HL-60 (cell line): ENCODE measurements at regions not wholly inside any gene's neighbourhood (a gene's known extent, or its start where the extent isn't known, plus 50 kb on each side); places are given as distances from the start of the nearest gene placed in this dataset.

Source experiments
- DNase-seq, 2 experiments: peaks; one replicate each; pipeline ENCODE4 v3.0.0-alpha.2; 2010 to 2020; ENCODE audit warnings: low read depth in 1 of 2, low spot score in 1 of 2
- H3K27ac ChIP-seq: fragments of 250-450 bp; sonication (Bioruptor Pico); replicated peaks from 2 replicates; pipeline ENCODE4 v1.5.1; 2020; ENCODE audit warnings: mild to moderate bottlenecking, moderate library complexity
- H3K27me3 ChIP-seq: fragments of 250-450 bp; sonication (Bioruptor Pico); 2 replicates; pipeline ENCODE4 v1.5.1; 2021; ENCODE audit warnings: mild to moderate bottlenecking, moderate library complexity; ENCODE audit not compliant: insufficient read depth, poor library complexity, severe bottlenecking
- H3K4me3 ChIP-seq: replicated peaks from 2 replicates; pipeline ENCODE4 v1.5.1; 2011; ENCODE audit warnings: mild to moderate bottlenecking, control low read depth, low read length; ENCODE audit not compliant: insufficient read depth
- GABPA ChIP-seq: IDR thresholded peaks from 2 replicates; pipeline ENCODE4 v1.6.1; 2012; ENCODE audit warnings: low read depth
- POLR2AphosphoS5 ChIP-seq: IDR thresholded peaks from 2 replicates; pipeline ENCODE4 v1.6.1; 2012; ENCODE audit warnings: low read depth
- SPI1 ChIP-seq: IDR thresholded peaks from 2 replicates; pipeline ENCODE4 v1.6.1; 2012; ENCODE audit warnings: low read depth, mild to moderate bottlenecking, borderline replicate concordance
- TF ChIP-seq, protein P1 (sequence below): IDR thresholded peaks from 2 replicates; pipeline ENCODE4 v1.6.1; 2012; ENCODE audit warnings: low read depth; ENCODE audit not compliant: insufficient replicate concordance
- TF ChIP-seq, protein P2 (sequence below): IDR thresholded peaks from one replicate; pipeline ENCODE4 v1.5.1; 2011; ENCODE audit warnings: low read length, control low read depth, inconsistent platforms; ENCODE audit not compliant: insufficient read depth

DNA sequence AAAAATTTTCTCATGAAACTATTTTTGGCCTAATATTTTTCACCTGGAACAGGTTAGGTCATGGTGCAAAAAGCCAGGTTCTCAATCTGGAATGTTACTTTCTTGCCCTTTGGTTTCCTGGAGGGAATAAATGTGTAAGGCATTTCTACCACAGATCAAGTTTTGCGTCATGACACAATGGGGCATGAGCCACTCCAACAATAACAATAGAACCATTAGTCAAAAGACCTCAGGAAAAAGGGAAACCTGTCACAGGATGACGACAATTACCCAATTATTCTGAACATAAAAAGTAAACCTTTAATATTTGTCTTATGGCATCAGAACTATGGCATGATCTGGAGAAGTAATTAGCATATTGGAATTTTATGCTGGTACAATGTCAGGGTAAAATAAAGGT is 88.2 kb upstream of the HNRNPA3 start:
- no peaks in the 10 kb centered on the region for H3K27me3 ChIP-seq
- TF ChIP-seq POLR2AphosphoS5: no peak
- TF ChIP-seq, protein P1, sequence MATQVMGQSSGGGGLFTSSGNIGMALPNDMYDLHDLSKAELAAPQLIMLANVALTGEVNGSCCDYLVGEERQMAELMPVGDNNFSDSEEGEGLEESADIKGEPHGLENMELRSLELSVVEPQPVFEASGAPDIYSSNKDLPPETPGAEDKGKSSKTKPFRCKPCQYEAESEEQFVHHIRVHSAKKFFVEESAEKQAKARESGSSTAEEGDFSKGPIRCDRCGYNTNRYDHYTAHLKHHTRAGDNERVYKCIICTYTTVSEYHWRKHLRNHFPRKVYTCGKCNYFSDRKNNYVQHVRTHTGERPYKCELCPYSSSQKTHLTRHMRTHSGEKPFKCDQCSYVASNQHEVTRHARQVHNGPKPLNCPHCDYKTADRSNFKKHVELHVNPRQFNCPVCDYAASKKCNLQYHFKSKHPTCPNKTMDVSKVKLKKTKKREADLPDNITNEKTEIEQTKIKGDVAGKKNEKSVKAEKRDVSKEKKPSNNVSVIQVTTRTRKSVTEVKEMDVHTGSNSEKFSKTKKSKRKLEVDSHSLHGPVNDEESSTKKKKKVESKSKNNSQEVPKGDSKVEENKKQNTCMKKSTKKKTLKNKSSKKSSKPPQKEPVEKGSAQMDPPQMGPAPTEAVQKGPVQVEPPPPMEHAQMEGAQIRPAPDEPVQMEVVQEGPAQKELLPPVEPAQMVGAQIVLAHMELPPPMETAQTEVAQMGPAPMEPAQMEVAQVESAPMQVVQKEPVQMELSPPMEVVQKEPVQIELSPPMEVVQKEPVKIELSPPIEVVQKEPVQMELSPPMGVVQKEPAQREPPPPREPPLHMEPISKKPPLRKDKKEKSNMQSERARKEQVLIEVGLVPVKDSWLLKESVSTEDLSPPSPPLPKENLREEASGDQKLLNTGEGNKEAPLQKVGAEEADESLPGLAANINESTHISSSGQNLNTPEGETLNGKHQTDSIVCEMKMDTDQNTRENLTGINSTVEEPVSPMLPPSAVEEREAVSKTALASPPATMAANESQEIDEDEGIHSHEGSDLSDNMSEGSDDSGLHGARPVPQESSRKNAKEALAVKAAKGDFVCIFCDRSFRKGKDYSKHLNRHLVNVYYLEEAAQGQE: no peak
- TF ChIP-seq SPI1: no peak
- TF ChIP-seq GABPA: no peak
- TF ChIP-seq, protein P2, sequence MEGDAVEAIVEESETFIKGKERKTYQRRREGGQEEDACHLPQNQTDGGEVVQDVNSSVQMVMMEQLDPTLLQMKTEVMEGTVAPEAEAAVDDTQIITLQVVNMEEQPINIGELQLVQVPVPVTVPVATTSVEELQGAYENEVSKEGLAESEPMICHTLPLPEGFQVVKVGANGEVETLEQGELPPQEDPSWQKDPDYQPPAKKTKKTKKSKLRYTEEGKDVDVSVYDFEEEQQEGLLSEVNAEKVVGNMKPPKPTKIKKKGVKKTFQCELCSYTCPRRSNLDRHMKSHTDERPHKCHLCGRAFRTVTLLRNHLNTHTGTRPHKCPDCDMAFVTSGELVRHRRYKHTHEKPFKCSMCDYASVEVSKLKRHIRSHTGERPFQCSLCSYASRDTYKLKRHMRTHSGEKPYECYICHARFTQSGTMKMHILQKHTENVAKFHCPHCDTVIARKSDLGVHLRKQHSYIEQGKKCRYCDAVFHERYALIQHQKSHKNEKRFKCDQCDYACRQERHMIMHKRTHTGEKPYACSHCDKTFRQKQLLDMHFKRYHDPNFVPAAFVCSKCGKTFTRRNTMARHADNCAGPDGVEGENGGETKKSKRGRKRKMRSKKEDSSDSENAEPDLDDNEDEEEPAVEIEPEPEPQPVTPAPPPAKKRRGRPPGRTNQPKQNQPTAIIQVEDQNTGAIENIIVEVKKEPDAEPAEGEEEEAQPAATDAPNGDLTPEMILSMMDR: no peak
- H3K4me3 ChIP-seq: no peak overlapping the region
- no peak overlapping the region for H3K27ac ChIP-seq
- DNase-seq: no peak

DNA sequence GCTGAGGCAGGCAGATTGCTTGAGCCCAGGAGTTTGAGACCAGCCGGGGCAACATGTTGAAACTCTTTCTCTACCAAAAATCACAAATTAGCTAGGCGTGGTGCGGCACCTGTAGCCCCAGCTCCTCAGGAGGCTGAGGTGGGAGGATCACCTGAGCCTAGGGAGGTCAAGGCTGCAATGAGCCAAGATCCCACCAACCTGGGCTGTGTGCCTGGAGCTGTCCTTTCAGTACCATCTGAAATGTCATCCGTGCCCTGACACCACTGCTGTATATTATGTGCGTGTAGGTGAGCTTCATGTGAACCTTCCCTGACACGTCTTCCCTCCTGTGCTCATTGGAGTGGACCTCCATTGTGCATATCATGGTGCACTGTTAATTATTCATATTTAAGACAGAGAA is 84.8 kb upstream of the HNRNPA3 start:
- H3K4me3 ChIP-seq: no peak overlapping the region
- no peaks in the 10 kb centered on the region for H3K27me3 ChIP-seq
- H3K27ac ChIP-seq: no peak overlapping the region
- no peak for TF ChIP-seq SPI1
- TF ChIP-seq, protein P1: peak; percentile 85
- DNase-seq: no peak

DNA sequence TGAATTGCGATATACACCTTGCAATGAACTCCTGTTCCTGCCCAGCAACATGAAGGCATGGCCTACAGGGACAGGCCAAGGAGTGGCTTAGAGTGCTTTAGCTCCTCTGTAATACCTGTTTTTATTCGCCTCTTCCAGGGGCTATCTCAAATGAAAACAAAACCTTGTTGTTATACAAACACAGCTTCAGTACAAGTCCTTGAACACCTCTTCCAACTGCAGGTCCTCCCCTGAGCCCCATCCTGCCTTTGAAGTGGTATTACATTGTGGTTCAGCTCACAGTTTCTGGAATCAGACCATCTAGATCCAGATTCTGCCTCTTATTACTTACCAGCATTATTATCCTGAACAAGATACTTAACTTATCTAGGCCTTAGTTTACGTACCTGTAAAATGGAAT is 83.0 kb upstream of the HNRNPA3 start:
- no peak for DNase-seq
- no peak for TF ChIP-seq SPI1
- TF ChIP-seq, protein P2: no peak
- H3K27ac ChIP-seq: no peak overlapping the region
- H3K4me3 ChIP-seq: no peak overlapping the region
- no peaks in the 10 kb centered on the region for H3K27me3 ChIP-seq

DNA sequence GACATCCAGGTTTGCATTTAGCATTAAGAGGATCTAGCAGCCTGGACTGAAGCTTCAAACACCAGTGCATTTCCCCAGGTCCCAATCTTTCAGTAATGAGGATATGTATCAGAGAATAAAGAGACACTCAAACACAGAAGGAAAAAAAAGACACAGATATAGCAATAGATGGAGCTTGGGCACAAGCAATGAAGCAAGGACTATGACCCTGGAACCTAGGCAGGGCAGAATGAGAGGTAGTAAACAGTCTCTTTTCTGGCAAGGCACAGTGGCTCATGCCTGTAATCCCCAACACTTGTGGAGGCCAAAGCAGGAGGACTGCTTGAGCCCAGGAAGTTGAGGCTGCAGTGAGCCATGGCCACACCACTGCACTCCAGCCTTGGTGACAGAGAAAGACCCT is 80.7 kb upstream of the HNRNPA3 start:
- no peak overlapping the region for H3K27ac ChIP-seq
- no peak overlapping the region for H3K4me3 ChIP-seq
- no peak for DNase-seq
- TF ChIP-seq GABPA (no peak), POLR2AphosphoS5 (no peak)
- TF ChIP-seq, protein P1: no peak
- TF ChIP-seq, protein P2: no peak
- H3K27me3 ChIP-seq: no peaks in the 10 kb centered on the region
